Small intestine (tissue), 7 donors: ENCODE measurements at regions not wholly inside any gene's neighbourhood (a gene's known extent, or its start where the extent isn't known, plus 50 kb on each side); places are given as distances from the start of the nearest gene placed in this dataset.

Experiments
- DNase-seq, 2 donors: peaks; one replicate each; pipeline versions ENCODE4 v3.0.0 to v3.0.0-alpha.2; 2013
- FAIRE-seq: peaks from 2 replicates; lab custom pipeline; 2012; peaks lifted over from hg19 to GRCh38; lab: Jason Lieb, UNC
- H3K27ac ChIP-seq, 3 donors: one replicate each; pipeline ENCODE4 v1.5.1; 2013; ENCODE audit warnings: low read length in 2 of 3, mild to moderate bottlenecking in 2 of 3, control low read depth in 1 of 3, inconsistent platforms in 1 of 3, low read depth in 1 of 3, moderate library complexity in 1 of 3
- H3K27me3 ChIP-seq, 3 donors: one replicate each; pipeline ENCODE4 v1.6.1; 2013; ENCODE audit warnings: low read length in 3 of 3, inconsistent platforms in 1 of 3; ENCODE audit not compliant: control insufficient read depth in 3 of 3, insufficient read depth in 3 of 3
- H3K36me3 ChIP-seq, 3 donors: one replicate each; pipeline ENCODE4 v1.6.1; 2013; ENCODE audit warnings: low read length in 3 of 3, inconsistent platforms in 1 of 3, low read depth in 1 of 3, mild to moderate bottlenecking in 1 of 3, moderate library complexity in 1 of 3; ENCODE audit not compliant: control insufficient read depth in 3 of 3, insufficient read depth in 2 of 3
- H3K4me1 ChIP-seq, 3 donors: one replicate each; pipeline ENCODE4 v1.6.1; 2013; ENCODE audit warnings: low read length in 2 of 3, inconsistent platforms in 1 of 3, low read depth in 1 of 3, mild to moderate bottlenecking in 1 of 3, moderate library complexity in 1 of 3; ENCODE audit not compliant: control insufficient read depth in 3 of 3, insufficient read depth in 2 of 3
- H3K4me3 ChIP-seq, 3 donors: one replicate each; pipeline ENCODE4 v1.5.1; 2013; ENCODE audit warnings: low read length in 3 of 3, control low read depth in 1 of 3, inconsistent platforms in 1 of 3, low read depth in 1 of 3, mild to moderate bottlenecking in 1 of 3, moderate library complexity in 1 of 3
- H3K9me3 ChIP-seq, 2 donors: one replicate each; pipeline ENCODE4 v1.6.1; 2013; ENCODE audit warnings: low read depth in 1 of 2, low read length in 1 of 2; ENCODE audit not compliant: control insufficient read depth in 2 of 2, insufficient read depth in 1 of 2
- WGBS, 3 donors: extraction: QIAGEN DNeasy Blood & Tissue Kit; methylation state at CpG; one replicate each; pipeline ENCODE4 v1.1.7; 2013; 5-methylcytosine and 5-hydroxymethylcytosine counted together
- donor health status: healthy with polysubstance abuse.
- donor health status: control.
- donor health status: control.
- donor health status: Bipolar disorder and iron deficiency.
- donor health status: healthy.

GRCh38 chr10:121159670-121160069 lies 308.5 kb downstream of the WDR11 start:
- Histone ChIP-seq H3K27ac (peak overlapping the region in 1 of 3 donors; percentile 22), H3K9me3 (peaks cover 0 to under 1% of the 10 kb centered on the region in 2 donors), H3K27me3 (no peaks in the 10 kb centered on the region), H3K4me1 (peaks cover 0 to 26% (median 2%) of the 10 kb centered on the region in 3 donors), H3K4me3 (no peak overlapping the region), H3K36me3 (no peaks in the 10 kb centered on the region)
- whole genome bisulfite sequencing, 3 donors: 71 to 81% (median 78%) methylated on average over 5 of the region's 5 CpGs
- FAIRE-seq (no peak), DNase-seq (no peak)

GRCh38 chr10:121165276-121165675 lies 314.1 kb downstream of the WDR11 start:
- no peaks in the 10 kb centered on the region for H3K27me3 ChIP-seq
- DNase-seq: no peak
- no peaks in the 10 kb centered on the region for H3K4me1 ChIP-seq
- H3K36me3 ChIP-seq: no peaks in the 10 kb centered on the region
- peaks cover 0 to 3% of the 10 kb centered on the region in 2 donors for H3K9me3 ChIP-seq
- 93 to 95% (median 94%) methylated on average over 4 of the region's 4 CpGs for WGBS, 3 donors
- H3K27ac ChIP-seq: no peak overlapping the region
- no peak overlapping the region for H3K4me3 ChIP-seq
- no peak for FAIRE-seq

GRCh38 chr10:121167534-121168243 lies 316.5 kb downstream of the WDR11 start:
- no peak for FAIRE-seq
- H3K27me3 ChIP-seq: no peaks in the 10 kb centered on the region
- H3K4me3 ChIP-seq: no peak overlapping the region
- H3K9me3 ChIP-seq: peaks cover 0 to 3% of the 10 kb centered on the region in 2 donors
- 60 to 78% (median 69%) methylated on average over 10 of the region's 10 CpGs for WGBS, 3 donors
- H3K27ac ChIP-seq: no peak overlapping the region
- H3K36me3 ChIP-seq: no peaks in the 10 kb centered on the region
- no peak for DNase-seq
- H3K4me1 ChIP-seq: no peaks in the 10 kb centered on the region

GRCh38 chr10:121168545-121169216 lies 317.5 kb downstream of the WDR11 start:
- Histone ChIP-seq H3K27ac (no peak overlapping the region), H3K4me3 (no peak overlapping the region), H3K9me3 (peaks cover 0 to 3% of the 10 kb centered on the region in 2 donors), H3K36me3 (no peaks in the 10 kb centered on the region), H3K27me3 (no peaks in the 10 kb centered on the region), H3K4me1 (peaks cover 0 to 6% (median 0%) of the 10 kb centered on the region in 3 donors)
- 76 to 84% (median 76%) methylated on average over 5 of the region's 5 CpGs for WGBS, 3 donors
- FAIRE-seq (no peak), DNase-seq (no peak)

- Histone ChIP-seq H3K9me3 (peaks cover 0 to 3% of the 10 kb centered on the region in 2 donors), H3K36me3 (no peaks in the 10 kb centered on the region), H3K27me3 (no peaks in the 10 kb centered on the region), H3K4me3 (no peak overlapping the region), H3K27ac (no peak overlapping the region), H3K4me1 (peaks cover 0 to 6% (median 0%) of the 10 kb centered on the region in 3 donors)
- 84 to 96% (median 93%) methylated on average over 3 of the region's 3 CpGs for WGBS, 3 donors
- FAIRE-seq: no peak
- DNase-seq: no peak
Observed at GRCh38 chr10:121169406-121169805, 318.2 kb downstream of the WDR11 start.

GRCh38 chr10:121171825-121172787 lies 320.9 kb downstream of the WDR11 start:
- WGBS, 3 donors: 63 to 87% (median 76%) methylated on average over 10 of the region's 10 CpGs
- DNase-seq: no peak
- Histone ChIP-seq H3K4me1 (peaks cover 0 to 6% (median 0%) of the 10 kb centered on the region in 3 donors), H3K4me3 (no peak overlapping the region), H3K27me3 (no peaks in the 10 kb centered on the region), H3K36me3 (no peaks in the 10 kb centered on the region), H3K27ac (no peak overlapping the region), H3K9me3 (no peaks in the 10 kb centered on the region)
- FAIRE-seq: no peak

GRCh38 chr10:121179006-121179405 lies 327.8 kb downstream of the WDR11 start:
- 57 to 80% (median 67%) methylated on average over 1 of the region's 1 CpG for WGBS, 3 donors
- H3K9me3 ChIP-seq: no peaks in the 10 kb centered on the region
- H3K27me3 ChIP-seq: no peaks in the 10 kb centered on the region
- H3K36me3 ChIP-seq: no peaks in the 10 kb centered on the region
- no peak overlapping the region for H3K4me3 ChIP-seq
- H3K4me1 ChIP-seq: no peaks in the 10 kb centered on the region
- DNase-seq (no peak), FAIRE-seq (no peak)
- H3K27ac ChIP-seq: no peak overlapping the region

- 56 to 72% (median 70%) methylated on average over 2 of the region's 2 CpGs for WGBS, 3 donors
- FAIRE-seq: no peak
- no peak overlapping the region for H3K27ac ChIP-seq
Observed at GRCh38 chr10:121182219-121182618, 331.1 kb downstream of the WDR11 start.

More at GRCh38 chr10:121182219-121182618, 331.1 kb downstream of the WDR11 start:
- no peak overlapping the region for H3K4me3 ChIP-seq
- peaks cover 0 to 2% (median 0%) of the 10 kb centered on the region in 3 donors for H3K4me1 ChIP-seq
- H3K9me3 ChIP-seq: no peaks in the 10 kb centered on the region
- H3K27me3 ChIP-seq: no peaks in the 10 kb centered on the region
- DNase-seq: no peak
- no peaks in the 10 kb centered on the region for H3K36me3 ChIP-seq
